Gastrocnemius medialis (tissue), 4 donors: ENCODE measurements at regions not wholly inside any gene's neighbourhood (a gene's known extent, or its start where the extent isn't known, plus 50 kb on each side); places are given as distances from the start of the nearest gene placed in this dataset.

Source experiments
- POLR2A ChIP-seq, 2 donors: fragments of 450-650 bp; IDR thresholded peaks; one replicate each; pipeline ENCODE4 v1.6.1; 2017; ENCODE audit warnings: antibody characterized with exemption in 2 of 2, mild to moderate bottlenecking in 2 of 2, moderate library complexity in 2 of 2
- TF ChIP-seq, protein P1 (sequence below), 5 experiments: fragments of 450-650 bp in 3 of 5; fragments of 200-600 bp in 2 of 5; sonication (generic) in 2 of 5; IDR thresholded peaks in 4 of 5; conservative IDR thresholded peaks in 1 of 5; 1 replicate in 4 of 5; 2 replicates in 1 of 5; pipeline ENCODE4 v1.5.1; 2016 to 2019; ENCODE audit warnings: antibody characterized with exemption in 5 of 5, mild to moderate bottlenecking in 3 of 5, moderate library complexity in 3 of 5

DNA sequence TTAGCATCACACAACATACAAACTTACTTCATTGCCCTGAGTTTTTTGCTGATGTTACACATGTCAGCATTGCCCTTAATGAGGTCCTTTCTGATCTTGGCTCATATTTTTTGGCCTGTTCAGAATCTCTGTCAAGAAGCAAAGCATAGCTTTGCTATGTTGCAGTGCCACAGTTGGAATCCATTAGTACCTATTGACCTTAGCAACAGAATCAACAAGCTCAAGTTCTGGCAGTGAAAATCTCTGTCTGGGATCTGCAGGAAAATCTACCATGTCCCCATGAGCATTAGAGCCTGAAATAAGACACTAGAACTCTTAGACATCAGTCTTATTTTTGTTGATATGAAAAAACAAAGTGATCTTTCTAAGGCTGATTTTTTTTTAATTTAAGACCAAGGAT is 105.6 kb upstream of the FHL2 start:
- TF ChIP-seq, protein P1, sequence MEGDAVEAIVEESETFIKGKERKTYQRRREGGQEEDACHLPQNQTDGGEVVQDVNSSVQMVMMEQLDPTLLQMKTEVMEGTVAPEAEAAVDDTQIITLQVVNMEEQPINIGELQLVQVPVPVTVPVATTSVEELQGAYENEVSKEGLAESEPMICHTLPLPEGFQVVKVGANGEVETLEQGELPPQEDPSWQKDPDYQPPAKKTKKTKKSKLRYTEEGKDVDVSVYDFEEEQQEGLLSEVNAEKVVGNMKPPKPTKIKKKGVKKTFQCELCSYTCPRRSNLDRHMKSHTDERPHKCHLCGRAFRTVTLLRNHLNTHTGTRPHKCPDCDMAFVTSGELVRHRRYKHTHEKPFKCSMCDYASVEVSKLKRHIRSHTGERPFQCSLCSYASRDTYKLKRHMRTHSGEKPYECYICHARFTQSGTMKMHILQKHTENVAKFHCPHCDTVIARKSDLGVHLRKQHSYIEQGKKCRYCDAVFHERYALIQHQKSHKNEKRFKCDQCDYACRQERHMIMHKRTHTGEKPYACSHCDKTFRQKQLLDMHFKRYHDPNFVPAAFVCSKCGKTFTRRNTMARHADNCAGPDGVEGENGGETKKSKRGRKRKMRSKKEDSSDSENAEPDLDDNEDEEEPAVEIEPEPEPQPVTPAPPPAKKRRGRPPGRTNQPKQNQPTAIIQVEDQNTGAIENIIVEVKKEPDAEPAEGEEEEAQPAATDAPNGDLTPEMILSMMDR (IDR thresholded peaks at IDR 0.05 in 4 of 5, conservative IDR thresholded peaks at IDR 0.05 in 1 of 5): no peak
- no peak for TF ChIP-seq POLR2A (IDR thresholded peaks at IDR 0.05)
